Suppressor macrophage treated with lipopolysaccharide for 1 hour (primary cell): ENCODE measurements at regions not wholly inside any gene's neighbourhood (a gene's known extent, or its start where the extent isn't known, plus 50 kb on each side); places are given as distances from the start of the nearest gene placed in this dataset.
"Not testable (repeated sequence)": the region's sequence is repeated elsewhere in the genome, so short reads cannot be mapped to it uniquely, and the experiment has no call there.

Source experiments
- DNase-seq, 3 donors: peaks; one replicate each; pipeline ENCODE4 v3.0.0-alpha.2; 2020 to 2022

DNA sequence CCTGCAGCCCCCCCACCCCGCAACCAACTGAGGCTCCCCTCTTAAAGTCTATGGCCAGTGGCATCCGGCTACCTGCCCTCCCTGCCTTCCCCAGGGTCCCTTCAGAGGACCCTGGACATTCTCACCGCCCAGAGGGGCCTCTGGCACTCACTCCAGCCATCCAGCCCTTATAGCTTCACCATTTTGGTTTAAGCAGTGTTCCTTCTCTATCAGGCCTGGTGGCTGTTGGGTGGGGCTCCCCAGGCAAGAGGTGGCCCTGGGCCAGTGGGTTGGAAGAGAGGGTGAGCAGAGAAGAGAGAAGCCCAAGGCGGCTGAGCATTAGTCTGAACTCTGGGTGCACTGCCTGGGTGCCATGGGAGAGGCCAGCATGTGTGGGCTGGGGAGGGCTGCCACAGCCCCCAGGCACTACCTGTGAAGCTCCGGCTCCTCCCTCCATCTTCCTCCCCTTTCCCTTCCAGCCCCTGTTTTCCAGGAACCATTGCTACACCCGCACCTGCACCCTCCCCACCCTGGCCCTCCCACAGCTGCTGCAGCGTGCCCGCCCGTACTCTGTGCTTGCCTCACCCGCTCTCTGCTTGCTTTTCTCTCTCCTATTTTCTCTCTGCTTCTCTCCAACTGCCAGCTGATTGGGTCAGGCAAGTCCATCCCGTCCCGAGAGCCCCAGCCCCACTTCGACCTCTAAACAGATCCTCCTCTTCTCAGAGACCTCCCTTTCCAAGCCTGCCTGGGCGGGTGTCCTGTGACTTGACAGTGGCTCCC lies 168.2 kb downstream of the TBC1D2B start:
- DNase-seq, result no peak

- DNase-seq, result not testable (repeated sequence)
Observed at GRCh38 chr15:77908752-77909111, 168.8 kb downstream of the TBC1D2B start.

DNA sequence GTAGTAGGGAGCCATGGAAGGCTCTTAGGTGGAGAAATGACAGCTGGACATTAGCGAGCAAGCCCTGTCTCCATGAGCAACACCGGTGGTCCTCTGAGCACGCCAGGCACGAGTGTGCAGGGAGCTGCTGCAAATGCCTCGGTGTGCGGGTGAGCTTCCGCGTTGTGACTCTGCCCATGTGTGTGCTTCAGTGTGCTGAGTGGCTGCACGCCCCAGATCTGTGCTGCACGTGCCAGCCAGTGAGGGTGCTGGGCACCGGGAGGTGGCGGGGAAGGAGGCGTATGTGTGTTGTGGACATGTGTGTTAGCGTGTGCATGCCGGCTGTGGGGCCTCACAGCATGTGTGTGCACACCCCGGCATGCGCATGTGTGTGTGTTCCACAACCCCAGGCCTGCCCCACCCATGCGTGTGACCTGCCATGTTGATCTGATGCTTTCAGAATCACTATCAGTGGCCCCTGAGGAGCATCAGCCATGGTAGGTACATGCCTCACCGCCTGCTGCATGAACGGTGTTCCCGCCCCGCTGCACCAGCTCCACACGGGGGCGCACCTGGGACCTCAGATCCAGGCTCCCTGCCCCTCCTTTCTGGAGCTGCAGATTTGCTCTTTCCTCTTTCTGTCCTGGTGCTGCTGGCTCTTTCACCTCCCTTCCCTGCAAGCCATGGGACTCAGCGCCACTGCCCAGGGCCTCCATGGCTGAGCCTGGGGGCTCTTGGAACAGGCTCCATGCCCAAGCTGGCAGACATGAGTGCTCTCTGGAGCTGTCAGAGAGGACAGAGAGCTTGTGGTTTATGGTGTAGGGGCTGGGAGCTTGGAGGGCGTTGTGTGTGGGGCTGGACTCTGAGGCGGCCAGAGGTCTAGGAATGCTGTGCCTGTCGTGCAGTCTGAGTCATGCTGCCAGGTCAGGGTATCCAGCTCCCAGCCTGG lies 169.4 kb downstream of the TBC1D2B start:
- peak in 2 of 3 donors; percentile 51 to 72 for DNase-seq

DNA sequence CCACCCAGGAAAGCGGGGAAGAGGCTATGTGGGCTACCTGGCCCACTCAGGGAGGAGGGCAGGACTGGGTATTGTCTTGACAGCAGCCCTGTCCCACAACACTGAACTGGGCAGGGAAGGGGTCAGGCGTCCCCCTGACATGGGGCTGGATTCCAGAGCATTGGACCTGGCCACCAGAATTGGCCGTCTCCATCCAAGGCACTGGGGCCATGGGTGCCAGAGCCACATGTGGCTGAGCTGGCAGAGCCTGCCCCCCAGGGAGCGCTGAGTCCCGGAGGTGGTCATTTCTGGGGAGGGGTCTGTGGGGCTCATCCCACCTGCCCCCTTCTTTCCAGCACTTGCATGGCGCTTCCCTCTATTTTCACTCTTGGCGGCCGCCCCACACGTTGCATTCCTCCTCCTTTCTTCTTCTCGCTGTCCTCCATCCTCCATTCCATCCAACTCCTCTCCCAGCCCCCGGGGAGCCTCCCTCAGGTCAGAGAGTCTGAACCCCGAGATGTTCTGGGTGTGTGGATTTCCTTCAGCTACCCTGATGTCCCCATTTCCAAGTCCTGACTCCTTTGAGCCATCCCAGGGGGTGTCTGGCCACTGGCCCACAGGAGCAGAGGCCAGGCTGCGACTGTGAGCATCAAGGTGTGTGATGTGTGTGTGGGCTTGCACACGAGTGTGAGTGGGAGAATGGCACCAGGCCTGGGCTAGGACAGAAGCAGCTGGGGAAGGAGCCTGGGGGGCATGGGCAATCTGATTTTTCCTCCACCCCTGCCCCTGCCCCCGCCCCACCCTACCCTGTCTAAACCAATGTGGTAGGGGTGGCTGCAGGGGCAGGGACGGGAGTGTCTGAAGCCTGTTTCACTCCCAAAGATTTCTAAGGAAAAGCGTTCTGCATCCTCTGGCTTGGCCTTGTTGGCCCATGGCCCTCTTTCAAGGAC lies 171.2 kb downstream of the TBC1D2B start:
- DNase-seq, result not testable (repeated sequence)

DNA sequence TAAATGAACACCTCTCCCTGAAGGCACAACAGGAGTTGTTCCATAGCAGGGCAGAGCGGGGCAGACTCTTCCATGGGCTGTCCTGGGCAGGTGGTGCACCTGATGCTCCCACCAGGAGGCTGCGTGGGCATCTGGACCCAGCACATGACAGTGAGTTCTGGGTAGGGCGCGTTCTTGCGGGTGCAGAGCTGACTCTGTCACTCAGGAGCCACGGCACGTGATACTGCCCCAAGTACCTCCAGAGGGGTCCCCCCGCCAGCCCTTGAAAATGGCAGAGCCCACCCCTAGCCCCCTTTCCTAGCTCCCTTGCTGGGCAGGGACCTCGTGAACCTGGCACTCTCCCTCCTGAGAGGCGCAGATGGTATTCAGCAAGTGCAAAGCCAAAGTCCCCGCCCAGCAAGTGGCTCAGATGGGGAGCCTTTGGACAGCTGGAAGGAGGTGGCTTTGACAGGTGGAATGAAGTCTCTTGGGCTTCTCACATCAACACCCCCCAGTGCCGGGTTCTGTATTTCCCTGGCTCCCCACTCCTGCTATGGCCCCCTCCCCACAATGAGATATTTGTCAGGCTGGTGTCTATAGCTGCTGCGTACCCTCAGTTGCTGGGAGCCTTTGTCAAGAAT lies 172.1 kb downstream of the TBC1D2B start:
- no peak for DNase-seq

DNA sequence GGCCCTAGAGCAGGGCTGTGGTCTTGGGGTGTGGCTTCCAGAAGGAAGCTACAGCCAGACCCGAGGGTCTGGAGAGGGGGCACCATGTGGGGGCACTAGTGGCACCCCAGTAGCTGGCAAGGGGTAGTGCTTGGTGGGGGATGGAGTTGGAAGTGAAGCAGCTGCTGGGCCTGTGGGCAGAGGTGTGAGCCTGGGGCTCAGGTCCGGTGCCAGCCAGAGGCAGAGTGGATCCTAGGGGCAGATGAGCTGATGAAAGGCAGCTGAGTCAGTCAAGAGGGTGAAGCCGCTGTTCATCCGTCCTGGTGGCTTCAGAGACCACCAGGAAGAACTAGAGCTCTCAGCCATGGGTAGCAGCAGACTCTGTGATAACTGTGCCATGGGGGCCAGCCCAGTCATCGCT lies 172.6 kb downstream of the TBC1D2B start:
- DNase-seq, result no peak

DNA sequence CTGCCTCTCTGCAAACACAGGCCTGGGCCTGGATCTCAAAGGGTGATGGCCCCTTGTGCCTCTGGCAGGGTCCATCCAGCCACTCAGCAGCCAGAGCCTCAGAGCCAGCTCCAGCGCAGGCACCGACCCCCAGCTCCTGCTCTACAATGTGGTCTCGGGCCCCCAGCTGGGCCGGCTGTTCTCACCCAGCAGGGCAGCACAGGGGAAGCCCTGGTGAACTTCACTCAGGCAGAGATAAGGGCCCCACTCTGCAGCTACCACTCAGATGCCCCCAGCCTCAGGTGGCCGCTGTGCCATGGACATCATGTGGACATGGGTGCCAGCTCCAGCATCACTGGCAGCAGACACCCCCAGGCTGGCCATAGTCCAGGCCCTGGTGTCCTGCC lies 173.1 kb downstream of the TBC1D2B start:
- DNase-seq, result no peak

GRCh38 chr15:77903761-77904435 lies 173.6 kb downstream of the TBC1D2B start:
- DNase-seq, result not testable (repeated sequence)

DNA sequence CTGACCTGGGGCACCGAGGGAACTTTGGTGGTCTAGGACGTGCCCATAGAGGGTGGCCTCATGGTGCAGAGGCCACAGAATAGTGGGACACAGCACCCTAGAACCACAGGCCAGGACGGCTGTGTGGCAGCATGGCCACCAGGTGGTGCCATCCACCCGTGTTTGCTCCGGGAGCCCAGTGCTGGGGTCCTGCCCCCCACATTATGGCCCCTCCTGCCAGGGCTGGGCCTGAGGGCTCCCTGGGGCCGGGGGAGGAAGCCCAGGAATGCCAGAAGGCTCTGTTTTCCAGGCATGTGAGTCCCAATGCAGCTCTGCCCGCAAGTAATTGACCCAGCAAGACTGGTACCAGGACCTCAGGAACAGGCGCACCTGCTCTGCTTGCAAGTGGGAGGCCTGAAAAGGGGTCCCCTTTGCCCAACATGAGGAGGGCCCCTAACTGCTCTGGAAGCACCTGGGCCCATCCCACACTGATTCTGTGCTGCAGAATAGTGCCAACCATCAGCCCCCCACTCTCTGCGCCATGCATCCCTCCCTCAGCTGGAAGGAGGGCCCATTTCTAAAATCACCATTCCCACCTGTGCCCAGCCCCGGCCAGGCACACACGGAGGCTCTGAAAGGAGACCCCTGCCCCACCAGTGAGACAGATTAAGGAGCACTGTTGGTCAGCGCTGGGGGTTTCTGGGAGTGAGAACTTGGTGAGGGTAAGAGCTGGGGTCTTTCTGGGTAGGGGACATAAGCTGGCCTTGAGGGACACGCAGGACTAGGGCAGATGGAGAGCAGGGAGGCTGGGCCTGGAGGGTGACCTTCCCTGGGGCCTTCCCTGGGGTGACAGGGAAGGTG lies 174.4 kb downstream of the TBC1D2B start:
- DNase-seq, result peak; percentile 35 to 61 (median 42)

GRCh38 chr15:77901921-77902750 lies 175.4 kb downstream of the TBC1D2B start:
- DNase-seq, result no peak

DNA sequence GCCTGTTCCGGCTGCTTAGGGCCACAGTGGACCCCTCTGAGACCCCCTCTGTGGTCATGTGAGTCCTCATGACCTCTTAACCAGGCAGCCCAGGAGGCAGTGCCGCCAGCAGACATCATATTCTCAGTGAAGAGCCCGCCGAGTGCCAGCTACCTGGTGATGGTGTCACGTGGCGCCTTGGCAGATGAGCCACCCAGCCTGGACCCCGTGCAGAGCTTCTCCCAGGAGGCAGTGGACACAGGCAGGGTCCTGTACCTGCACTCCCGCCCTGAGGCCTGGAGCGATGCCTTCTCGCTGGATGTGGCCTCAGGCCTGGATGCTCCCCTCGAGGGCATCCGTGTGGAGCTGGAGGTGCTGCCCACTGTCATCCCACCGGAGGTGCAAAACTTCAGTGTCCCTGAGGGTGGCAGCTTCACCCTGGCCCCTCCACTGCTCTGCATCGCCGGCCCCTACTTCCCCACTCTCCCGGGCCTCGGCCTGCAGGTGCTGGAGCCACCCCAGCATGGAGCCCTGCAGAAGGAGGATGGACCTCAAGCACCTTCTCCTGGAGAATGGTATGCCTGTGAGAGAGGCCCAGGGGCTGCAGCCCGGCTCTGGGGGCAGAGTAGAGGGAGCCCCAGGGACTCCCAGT lies 176.1 kb downstream of the TBC1D2B start:
- no peak for DNase-seq

- peak; percentile 44 to 65 (median 51) for DNase-seq
Observed at GRCh38 chr15:77900331-77900963, 177.1 kb downstream of the TBC1D2B start.

- not testable (repeated sequence) for DNase-seq
Observed at GRCh38 chr15:77899776-77900175, 177.7 kb downstream of the TBC1D2B start.

GRCh38 chr15:77898811-77899730 lies 178.4 kb downstream of the TBC1D2B start:
- no peak for DNase-seq

GRCh38 chr15:77897896-77898406 lies 179.6 kb downstream of the TBC1D2B start:
- DNase-seq, result no peak

DNA sequence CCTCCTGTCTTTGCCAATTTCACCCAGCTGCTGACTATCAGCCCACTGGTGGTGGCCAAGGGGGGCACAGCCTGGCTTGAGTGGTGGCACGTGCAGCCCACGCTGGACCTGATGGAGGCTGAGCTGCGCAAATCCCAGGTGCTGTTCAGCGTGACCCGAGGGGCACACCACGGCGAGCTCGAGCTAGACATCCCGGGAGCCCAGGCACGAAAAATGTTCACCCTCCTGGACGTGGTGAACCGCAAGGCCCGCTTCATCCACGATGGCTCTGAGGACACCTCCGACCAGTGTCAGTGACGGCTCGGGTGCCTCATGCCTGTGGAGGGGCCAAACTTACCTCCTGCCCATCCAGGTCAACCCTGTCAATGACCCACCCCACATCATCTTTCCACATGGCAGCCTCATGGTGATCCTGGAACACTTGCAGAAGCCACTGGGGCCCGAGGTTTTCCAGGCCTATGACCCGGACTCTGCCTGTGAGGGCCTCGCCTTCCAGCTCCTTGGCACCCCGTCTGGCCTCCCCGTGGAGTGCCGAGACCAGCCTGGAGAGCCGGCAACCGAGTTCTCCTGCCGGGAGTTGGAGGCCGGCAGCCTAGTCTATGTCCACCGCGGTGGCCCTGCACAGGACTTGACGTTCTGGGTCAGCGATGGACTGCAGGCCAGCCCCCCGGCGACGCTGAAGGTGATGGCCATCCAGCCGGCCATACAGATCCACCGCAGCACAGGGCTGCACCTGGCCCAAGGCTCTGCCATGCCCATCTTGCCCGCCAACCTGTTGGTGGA lies 180.2 kb downstream of the TBC1D2B start:
- DNase-seq, result not testable (repeated sequence)
